Right lung (tissue), 2 donors: ENCODE measurements at regions not wholly inside any gene's neighbourhood (a gene's known extent, or its start where the extent isn't known, plus 50 kb on each side); places are given as distances from the start of the nearest gene placed in this dataset.
"Not testable (repeated sequence)": the region's sequence is repeated elsewhere in the genome, so short reads cannot be mapped to it uniquely, and the experiment has no call there.

Source experiments
- DNase-seq, 2 donors: peaks; one replicate each; pipeline ENCODE4 v3.0.0-alpha.2; 2013

GRCh38 chr12:131613678-131614077 lies 97.2 kb upstream of the SFSWAP start:
- DNase-seq: no peak

- DNase-seq: no peak
Observed at GRCh38 chr12:131615326-131616042, 95.4 kb upstream of the SFSWAP start.

- DNase-seq: no peak
Observed at GRCh38 chr12:131616043-131616700, 94.7 kb upstream of the SFSWAP start.

- DNase-seq: no peak
Observed at GRCh38 chr12:131616738-131617137, 94.2 kb upstream of the SFSWAP start.

- no peak for DNase-seq
Observed at GRCh38 chr12:131617179-131617578, 93.7 kb upstream of the SFSWAP start.

GRCh38 chr12:131617596-131618302 lies 93.1 kb upstream of the SFSWAP start:
- no peak for DNase-seq

- no peak for DNase-seq
Observed at GRCh38 chr12:131618303-131618658, 92.6 kb upstream of the SFSWAP start.

- DNase-seq: no peak
Observed at GRCh38 chr12:131618701-131619100, 92.2 kb upstream of the SFSWAP start.

- DNase-seq: no peak
Observed at GRCh38 chr12:131619106-131619642, 91.7 kb upstream of the SFSWAP start.

- no peak for DNase-seq
Observed at GRCh38 chr12:131619736-131620506, 91.0 kb upstream of the SFSWAP start.

- no peak for DNase-seq
Observed at GRCh38 chr12:131620520-131620919, 90.4 kb upstream of the SFSWAP start.

GRCh38 chr12:131620946-131621681 lies 89.8 kb upstream of the SFSWAP start:
- no peak for DNase-seq

GRCh38 chr12:131621701-131622421 lies 89.0 kb upstream of the SFSWAP start:
- DNase-seq: no peak

GRCh38 chr12:131622422-131622955 lies 88.4 kb upstream of the SFSWAP start:
- no peak for DNase-seq

GRCh38 chr12:131623404-131624368 lies 87.2 kb upstream of the SFSWAP start:
- not testable (repeated sequence) for DNase-seq

- not testable (repeated sequence) for DNase-seq
Observed at GRCh38 chr12:131624369-131624739, 86.5 kb upstream of the SFSWAP start.

GRCh38 chr12:131624756-131625501 lies 86.0 kb upstream of the SFSWAP start:
- peak; percentile 16 to 18 for DNase-seq
